NCI-H748 (cell line): ENCODE measurements at regions not wholly inside any gene's neighbourhood (a gene's known extent, or its start where the extent isn't known, plus 50 kb on each side); places are given as distances from the start of the nearest gene placed in this dataset.
"Not testable (repeated sequence)": the region's sequence is repeated elsewhere in the genome, so short reads cannot be mapped to it uniquely, and the experiment has no call there.

Experiments used
- DNase-seq: peaks from one replicate; lab custom pipeline; 2025; ENCODE audit not compliant: unreplicated experiment; lab: John Stamatoyannopoulos, UW

DNA sequence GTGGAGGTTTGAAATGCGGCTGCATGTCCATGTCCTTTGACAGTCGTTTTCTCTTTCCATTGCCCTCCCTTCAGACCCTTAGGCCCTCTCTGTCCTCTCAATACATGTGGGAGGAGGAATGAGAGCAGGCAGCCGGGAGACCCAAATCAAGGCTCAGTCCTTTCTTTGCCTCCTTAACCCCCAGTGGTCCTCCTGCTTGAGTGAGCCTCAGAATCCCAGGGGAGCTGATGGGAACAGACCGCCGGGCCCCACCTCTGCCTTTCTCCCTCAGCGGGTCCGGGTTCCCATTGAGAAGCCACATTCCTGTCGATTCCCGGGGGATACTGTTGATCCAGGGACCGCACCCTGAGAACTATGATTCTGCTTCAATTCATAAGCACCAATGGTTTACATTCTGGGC lies 77.9 kb upstream of the RFLNA start:
- DNase-seq: no peak

- peak; percentile 45 for DNase-seq
Measured at GRCh38 chr12:124217508-124218242, 77.2 kb upstream of the RFLNA start.

- no peak for DNase-seq
Measured at GRCh38 chr12:124218243-124218560, 76.7 kb upstream of the RFLNA start.

GRCh38 chr12:124218650-124219049 lies 76.2 kb upstream of the RFLNA start:
- not testable (repeated sequence) for DNase-seq

DNA sequence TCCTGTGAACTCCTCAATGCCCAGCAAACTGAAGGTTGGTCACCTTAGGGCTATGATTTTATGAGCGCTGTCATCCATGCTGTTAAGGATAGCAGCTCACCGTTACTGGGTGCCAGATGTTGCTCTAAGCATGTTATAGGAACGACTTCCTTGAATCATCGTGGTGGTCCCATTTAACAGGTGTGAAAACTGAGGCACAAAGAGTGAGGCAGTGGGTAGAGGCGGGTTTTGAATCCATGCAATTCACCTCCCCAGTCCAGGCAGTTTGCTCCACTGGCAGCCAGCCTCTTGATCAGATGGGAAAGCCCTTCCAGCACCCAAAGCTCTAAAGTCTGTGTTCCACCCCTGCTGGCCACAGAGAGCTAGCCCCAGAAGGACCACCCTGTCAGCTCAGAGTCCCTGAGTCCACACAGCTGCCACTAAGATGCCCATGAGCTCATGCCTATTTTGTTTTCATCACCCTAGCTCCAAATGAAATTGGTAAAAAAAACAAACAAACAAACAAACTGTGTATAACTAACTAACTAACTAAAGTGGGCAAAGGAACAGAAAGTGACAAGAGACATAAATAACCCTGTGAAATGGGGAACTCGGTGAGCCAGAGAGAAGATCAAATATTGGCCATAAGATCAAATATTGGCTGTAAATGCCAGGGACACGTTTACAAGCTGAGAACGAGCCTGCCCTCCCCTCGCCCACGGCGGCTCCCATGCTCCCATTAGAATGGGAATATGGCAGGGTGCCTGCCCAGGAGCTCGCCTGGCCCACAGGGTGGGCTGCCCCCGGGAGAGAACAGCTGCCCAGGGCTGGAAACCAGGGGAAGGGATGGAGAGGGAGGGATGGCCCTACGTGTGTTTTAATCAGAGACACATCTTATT lies 72.3 kb upstream of the RFLNA start:
- DNase-seq: no peak

DNA sequence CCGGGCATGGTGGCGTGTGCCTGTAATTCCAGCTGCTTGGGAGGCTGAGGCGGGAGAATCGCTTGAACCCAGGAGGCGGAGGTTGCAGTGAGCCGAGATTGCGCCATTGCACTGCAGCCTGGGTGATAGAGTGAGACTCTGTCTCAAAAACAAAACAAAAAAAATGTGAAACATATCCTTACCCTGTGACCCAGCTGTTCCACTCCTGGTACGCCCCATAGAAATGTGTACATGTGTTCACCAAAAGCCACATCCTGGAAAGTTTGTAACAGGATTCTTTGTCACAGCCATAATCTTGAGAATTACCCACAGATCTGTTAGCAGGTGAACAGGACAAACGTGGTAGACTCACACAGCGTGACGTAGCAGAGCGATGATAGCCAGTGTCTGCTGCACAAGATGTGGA lies 71.2 kb upstream of the RFLNA start:
- DNase-seq: not testable (repeated sequence)

DNA sequence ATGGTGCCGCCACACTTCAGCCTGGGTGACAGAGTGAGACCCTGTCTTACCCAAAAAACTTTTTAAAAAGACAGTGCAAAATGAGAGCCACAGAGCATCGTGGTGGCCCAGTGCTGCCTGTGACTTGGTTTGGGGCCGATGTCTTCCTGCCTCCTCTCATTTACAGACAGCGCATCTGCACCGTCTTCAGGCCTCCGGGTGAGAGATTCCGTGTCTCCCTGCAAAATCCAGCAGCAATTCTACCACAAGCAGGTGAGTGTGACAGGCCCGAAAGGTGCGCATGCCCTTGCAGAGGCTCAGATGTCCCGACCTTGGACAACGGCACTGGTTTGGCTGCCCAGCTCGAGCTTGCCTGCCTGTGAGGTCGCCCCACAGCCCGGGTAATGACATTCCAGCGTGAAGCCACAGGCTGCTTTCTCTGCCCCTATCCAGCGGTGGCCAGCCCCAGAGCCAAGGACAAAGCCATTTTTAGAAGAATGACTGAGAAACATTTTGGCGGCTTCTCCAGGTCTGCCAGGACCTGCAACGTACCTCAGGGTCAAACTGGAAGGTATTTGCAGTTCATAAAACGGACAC lies 70.3 kb upstream of the RFLNA start:
- DNase-seq: no peak

DNA sequence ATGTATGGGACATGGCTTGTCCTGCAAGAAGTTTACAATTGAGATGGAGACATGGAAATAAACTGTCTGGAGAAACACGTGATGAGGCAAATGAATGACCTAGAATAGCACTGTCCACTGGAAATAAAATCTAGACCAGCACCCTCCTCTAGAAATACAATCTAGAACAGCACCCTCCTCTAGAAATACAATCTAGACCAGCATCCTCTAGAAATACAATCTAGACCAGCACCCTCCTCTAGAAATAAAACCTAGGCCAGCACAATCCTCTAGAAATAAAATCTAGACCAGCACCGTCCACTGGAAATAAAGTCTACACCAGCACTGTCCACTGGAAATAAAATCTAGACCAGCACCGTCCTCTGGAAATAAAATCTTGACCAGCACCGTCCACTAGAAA lies 69.2 kb upstream of the RFLNA start:
- no peak for DNase-seq

GRCh38 chr12:124227951-124228711 lies 66.8 kb upstream of the RFLNA start:
- no peak for DNase-seq

DNA sequence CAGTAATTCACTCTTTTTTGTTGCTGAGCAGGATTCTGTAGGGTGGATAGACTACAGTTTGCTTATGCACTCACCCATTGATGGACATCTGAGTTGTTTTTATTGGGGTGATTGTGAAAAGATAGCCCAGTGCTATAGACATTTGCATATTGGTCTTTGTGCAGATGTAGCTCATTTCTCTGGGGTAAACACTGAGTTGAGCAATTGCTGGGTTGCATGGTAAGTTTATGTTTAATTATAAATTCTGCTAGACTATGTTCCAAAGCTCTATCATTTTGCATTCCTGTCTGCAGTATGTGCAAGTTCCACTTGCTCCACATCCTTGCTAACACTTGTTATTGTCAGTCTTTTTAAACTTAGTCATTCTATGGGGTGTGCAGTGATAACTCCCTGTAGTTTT lies 65.4 kb upstream of the RFLNA start:
- DNase-seq: no peak

DNA sequence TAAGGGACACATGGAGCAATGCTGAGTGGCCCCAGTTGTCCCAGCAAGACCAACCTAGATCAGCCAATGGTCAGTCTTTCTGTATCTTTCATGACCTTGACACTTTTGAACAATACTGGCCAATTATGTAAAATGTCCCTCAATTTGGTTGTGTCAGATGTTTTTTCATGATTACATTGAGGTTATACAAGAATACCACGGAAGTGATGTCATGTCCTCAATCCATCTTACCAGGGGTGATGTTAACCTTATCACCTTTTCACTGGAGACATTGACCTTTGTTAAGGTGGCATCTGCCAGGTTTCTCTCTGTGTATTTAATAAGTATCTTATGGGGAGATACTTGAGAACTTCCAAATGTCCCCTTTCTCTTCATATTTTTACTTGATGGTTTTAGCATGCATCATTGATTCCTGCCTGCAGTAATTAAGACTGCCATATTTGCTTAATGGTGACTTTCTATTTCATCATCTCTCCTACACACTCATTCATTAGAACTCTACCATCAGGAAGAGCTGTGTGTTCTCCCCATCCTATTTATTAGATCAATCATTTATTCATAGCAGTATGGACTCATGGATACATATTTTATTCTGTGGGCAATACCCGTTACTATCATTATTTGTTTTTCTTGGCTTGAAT lies 64.7 kb upstream of the RFLNA start:
- DNase-seq: no peak

GRCh38 chr12:124230789-124231188 lies 64.1 kb upstream of the RFLNA start:
- no peak for DNase-seq

DNA sequence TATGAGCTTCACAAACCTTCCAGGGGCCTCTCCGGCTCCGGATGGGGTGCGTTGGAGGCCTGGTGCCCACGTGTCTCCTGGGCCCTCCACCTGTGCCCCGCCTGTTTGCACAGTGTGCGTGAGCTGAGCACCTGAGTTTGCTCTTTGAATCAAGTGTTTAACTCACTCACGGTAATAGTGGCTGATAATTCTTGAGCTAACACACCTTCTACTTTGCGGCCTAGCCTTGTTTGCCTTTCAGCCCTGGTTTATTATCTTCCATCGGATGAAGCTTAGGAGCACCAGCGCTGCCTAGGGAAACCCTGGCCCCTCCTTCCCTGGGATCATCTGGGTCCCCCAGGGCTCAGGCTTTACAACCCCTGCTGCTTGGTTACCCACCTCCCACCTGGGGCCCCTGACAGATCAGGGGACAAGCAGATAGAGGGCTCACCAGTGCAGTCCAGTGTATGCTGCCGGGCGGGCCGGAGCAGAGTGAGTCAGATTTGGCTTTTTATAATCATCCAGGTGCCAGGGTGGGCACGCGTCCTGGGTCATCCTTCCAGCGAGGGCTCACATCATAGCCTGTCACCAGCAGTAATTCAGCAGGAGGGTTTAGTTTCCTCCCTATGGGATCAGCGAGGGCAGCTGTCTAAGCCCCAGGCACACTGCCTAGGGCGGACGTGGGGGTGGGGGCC lies 62.8 kb upstream of the RFLNA start:
- DNase-seq: peak; percentile 96

DNA sequence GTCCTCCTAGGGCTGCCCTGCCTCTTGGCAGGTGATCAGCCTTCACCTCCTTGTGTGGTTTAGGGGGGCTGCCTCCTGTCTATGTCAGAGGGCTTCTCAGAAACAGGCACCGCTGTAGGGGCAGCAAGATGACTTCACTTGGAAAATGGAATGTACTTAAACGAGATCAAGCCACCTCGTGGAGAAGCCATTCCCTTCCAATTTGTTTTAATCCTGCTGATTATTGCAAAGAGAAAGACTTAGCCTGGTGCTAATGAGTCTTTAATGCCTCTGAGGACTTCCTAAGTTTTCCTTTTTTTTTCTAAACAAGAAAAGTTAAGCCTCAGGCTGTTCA lies 62.3 kb upstream of the RFLNA start:
- DNase-seq: no peak

DNA sequence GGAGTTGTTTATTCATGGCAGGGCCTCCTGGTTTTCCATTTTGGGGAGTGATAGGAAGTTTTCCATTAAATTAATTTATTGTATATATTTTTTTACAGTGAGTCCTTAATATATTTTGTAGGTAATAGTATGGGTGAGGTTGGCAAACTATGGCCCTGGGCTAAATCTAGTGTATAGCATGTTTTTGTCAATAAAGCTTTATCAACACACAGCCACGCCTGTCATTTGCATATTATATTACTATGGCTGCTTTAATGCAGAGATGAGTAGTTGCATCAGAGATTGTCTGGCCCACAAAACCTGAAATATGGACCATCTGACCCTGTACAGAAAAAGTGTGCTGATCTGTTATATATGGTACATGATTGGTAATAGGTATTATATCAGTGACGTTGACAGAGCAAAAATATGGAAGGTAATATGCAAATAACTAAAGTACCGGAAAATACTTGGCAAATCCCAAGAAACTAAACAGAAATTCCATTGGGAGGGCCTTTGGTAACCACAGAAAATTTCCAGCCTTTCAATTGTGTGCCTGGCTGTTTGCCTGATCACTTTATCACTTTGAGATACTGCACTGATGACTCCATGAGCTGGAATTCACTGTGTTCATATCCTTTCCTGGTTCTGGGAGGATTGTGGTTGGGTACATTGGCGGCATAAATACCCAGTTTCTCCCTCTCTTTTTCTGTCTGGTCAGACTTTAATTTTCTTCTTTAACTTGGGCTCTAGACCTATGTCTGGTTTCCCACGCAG lies 61.7 kb upstream of the RFLNA start:
- DNase-seq: no peak

- DNase-seq: no peak
Measured at GRCh38 chr12:124233846-124234640, 60.9 kb upstream of the RFLNA start.

GRCh38 chr12:124236625-124237031 lies 58.3 kb upstream of the RFLNA start:
- DNase-seq: no peak

GRCh38 chr12:124238886-124239285 lies 56.0 kb upstream of the RFLNA start:
- no peak for DNase-seq

GRCh38 chr12:124240493-124240892 lies 54.4 kb upstream of the RFLNA start:
- peak; percentile 22 for DNase-seq
